ELF-1 (cell line): ENCODE measurements at regions not wholly inside any gene's neighbourhood (a gene's known extent, or its start where the extent isn't known, plus 50 kb on each side); places are given as distances from the start of the nearest gene placed in this dataset.

Experiments
- DNase-seq: peaks from one replicate; pipeline ENCODE4 v3.0.0-alpha.2; 2016; ENCODE audit warnings: low read depth, low spot score

- peak; percentile 10 for DNase-seq
Observed at GRCh38 chr4:17115583-17115982, 217.1 kb upstream of the LDB2 start.

DNA sequence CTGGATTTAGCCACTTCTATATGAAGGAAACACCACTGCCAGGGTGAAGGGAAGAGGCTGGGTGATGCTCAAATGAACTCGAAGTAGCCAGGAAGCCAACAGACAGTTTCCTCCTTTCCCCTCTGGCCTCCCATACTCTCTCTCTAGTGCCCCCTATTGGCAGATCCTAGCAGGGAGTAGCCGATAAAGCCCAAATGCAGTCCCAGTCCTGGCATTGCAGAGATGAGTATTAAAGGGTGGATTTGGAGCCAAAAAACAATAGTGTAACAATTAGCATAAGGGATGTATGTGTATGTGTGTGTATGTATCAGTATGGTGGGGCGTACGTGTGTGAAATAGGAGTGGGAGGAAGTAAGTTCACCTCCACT, 213.8 kb upstream of the LDB2 start:
- peak; percentile 58 for DNase-seq

DNA sequence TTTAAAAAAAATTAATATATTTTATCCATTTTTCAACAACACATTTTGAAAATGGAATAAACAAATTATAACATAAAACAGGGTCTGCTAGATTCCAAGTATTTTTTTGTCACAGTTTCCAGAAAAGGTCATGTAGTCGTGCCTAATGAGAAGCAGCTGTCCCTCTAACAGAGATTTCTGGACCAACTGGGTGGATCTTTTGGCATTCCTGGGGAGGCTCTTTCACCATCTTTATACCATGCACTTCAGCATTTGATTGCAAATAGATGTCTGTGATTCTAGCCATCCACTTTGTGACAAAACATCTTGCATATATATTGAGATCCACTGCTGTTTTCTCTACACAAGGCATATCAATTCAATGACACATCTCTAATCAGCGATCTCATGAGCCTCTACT, 210.7 kb upstream of the LDB2 start:
- no peak for DNase-seq

DNA sequence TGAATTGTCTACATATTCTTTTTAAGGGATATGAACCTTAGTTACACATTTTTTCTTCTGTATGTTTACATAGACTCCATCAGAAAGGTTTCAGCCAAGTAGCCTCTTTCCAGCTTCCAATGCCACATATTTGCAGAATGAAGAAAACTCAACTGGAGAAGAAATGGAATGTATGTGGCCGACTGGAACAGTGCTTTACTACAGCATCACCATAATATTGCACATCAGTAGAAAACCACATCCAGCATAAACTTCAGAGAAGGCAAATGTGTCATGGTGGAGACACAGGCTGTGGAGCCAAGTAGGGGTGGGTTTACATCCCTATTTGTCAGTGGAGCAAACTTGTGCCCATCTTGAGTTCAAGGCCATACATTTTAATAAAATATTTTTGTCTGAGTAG, 204.8 kb upstream of the LDB2 start:
- DNase-seq, result no peak

GRCh38 chr4:17098996-17099395, 200.6 kb upstream of the LDB2 start:
- no peak for DNase-seq

DNA sequence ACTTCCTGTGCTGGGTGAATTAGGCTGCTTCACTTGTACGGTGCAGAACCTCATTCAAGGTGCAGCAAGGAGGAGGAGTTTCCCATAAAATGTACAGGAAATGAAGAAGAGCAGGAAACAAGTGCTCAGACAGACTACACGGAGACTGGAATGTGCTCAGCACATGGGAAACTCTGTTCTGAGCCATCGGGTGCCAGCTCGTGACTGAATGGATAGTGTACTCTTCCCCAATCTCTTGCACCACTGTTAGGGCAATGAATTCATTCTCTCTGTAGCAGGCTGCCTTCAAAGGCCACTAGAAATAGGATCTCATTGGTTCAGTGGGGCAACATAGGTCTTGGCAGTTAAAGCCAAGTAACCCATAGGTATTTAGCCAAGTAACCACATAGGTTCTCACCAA, 200.0 kb upstream of the LDB2 start:
- no peak for DNase-seq

DNA sequence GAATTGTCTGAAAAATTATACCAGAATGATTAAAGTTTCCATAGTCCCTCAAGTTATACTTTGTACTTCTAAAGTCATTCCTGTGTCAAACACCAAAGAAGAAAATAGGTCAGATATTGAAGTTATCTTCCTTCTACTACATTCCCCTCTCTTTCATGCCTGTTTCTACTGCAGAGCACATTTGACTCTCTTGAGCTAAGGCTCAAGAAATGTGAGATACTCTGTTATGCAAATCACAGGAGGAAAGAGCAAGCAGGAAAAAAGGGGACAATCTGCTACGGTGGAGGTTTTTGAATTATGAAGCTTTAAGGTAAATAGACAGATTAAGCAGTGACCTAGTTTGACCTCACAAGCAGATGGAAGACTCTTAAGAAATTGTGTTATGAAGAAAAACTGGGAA, 198.9 kb upstream of the LDB2 start:
- no peak for DNase-seq

DNA sequence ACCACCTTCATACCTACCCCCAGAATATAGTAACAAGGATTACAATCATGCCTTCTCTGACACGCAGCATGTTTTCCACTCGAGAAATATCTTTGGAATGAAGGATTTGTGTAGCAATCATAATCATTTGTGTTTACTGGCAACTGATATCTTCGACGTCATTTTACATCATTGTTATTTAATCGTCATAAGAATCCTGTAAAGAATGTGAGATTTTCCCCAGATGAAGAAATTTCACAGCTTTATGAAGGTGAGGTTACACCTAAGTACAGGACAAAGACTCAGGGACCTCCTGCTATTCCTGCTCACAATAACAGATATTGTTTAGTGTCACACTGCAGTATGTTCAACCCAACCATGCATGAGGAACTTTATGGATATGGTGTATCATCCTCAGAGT, 198.2 kb upstream of the LDB2 start:
- no peak for DNase-seq

- no peak for DNase-seq
Observed at GRCh38 chr4:17095771-17096170, 197.3 kb upstream of the LDB2 start.

- no peak for DNase-seq
Observed at GRCh38 chr4:17094876-17095210, 196.4 kb upstream of the LDB2 start.

DNA sequence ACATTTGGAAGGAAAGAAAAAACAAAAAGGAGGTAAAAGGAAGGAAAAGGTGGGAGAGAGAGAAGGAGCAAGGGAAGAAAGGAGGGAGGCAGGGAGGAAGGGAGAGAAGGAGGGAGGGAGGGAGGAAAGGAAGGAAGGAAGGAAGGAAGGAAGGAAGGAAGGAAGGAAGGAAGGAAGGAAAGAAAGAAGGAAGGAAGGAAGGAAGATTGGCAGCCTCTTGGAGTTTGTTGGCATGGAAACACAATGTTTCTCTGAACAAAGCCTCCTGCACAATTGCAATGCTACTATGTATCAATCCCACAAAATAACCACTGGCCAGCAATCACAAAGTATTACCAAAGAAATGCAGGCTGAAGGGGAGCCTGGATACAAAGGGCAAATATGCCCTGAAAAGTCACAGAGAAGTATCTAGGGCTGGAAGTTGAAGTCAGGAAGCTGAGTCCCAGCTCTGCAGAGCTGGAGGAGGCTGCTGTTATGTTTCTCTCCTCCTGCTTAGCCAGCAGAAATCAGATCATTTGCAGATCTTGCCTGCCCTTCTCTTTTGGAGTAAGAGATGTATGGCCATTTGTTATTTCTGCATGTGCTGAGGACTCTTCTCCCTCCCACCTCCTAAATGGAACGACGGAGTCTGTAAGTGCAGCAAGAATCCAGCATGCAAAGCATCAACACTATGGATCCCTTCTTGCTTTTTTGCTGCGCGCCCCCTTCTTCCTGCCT, 195.9 kb upstream of the LDB2 start:
- DNase-seq, result no peak

- DNase-seq, result no peak
Observed at GRCh38 chr4:17093481-17093880, 195.0 kb upstream of the LDB2 start.

- no peak for DNase-seq
Observed at GRCh38 chr4:17092736-17093437, 194.4 kb upstream of the LDB2 start.

DNA sequence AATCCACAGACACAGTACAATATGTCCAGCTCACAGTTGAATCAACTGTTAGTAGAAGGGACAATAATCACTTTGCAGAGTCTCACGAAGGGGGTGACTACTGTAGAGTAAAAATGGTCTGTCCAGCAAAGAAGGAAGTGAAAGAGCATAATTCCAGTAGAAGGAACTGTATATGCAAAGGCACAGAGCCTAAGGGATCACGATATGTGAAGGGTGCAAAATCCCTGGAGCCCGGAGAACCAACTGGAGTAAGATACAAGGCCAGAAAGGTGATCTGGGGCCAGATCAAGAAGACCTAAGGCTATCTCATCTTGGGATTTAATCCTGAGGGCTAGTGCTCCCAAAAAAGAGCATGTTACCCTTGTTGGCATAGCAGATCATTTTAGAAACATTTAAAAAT, 192.7 kb upstream of the LDB2 start:
- DNase-seq, result no peak

DNA sequence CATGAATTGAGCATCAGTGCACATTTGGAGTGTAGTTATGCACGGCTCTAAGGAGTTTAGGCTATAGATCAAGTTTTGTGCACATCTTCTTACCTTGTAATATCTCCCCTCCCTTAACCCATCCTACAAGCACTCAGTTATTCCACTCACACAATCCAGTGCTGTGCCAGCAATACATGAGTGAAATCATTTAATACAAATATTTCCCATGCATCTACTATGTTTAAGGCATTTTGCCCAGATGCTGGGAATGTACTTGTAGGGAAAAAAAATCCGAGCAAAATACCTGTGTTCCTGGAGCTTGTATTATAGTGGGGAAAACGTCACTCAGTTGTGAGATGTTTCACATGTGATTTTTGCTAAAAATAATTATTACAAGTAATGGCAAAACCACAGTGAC, 191.6 kb upstream of the LDB2 start:
- DNase-seq, result no peak

GRCh38 chr4:17085416-17085815, 187.0 kb upstream of the LDB2 start:
- no peak for DNase-seq

GRCh38 chr4:17082186-17082585, 183.7 kb upstream of the LDB2 start:
- DNase-seq, result no peak

GRCh38 chr4:17081179-17081578, 182.7 kb upstream of the LDB2 start:
- DNase-seq, result no peak

GRCh38 chr4:17077105-17077504, 178.7 kb upstream of the LDB2 start:
- DNase-seq, result no peak

- DNase-seq, result peak; percentile 62
Observed at GRCh38 chr4:17072483-17072882, 174.0 kb upstream of the LDB2 start.

DNA sequence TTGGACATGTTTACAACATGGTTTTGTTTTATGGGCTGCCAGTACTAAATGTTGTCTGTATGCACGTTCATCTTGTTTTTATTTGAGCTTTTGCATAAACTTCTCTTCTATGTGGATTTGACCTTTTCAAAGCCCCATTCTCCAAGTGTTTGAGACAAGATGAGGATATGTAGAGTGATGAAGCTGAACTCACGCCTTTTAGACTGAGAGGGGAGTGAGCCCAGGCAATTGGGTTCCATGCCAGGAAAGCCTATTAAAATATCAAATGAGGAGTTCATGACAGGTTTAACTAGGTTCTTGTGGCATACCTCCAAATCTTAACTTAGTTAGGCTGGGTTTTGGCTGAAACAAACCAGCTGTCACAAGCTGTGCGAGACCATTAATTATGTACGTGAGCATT, 170.4 kb upstream of the LDB2 start:
- DNase-seq, result no peak

DNA sequence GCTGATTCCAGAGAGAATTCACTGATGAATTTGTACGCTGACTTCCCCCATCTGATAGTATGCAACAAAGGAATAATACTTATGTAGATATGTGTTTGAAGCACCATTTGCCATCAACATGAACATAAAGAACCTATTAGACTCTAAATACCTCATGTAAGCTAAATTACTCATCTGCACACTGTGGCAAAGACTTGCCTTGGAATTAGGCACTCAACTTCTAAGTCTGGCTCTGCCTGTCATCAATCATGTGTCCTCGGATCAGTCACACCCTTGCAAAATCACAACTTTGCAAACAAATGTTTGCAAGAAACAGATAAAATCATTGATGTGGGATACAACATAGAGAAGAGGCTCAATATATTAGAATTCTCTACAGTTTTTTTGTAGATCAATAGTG, 169.9 kb upstream of the LDB2 start:
- DNase-seq, result no peak

GRCh38 chr4:17066972-17067371, 168.5 kb upstream of the LDB2 start:
- no peak for DNase-seq

DNA sequence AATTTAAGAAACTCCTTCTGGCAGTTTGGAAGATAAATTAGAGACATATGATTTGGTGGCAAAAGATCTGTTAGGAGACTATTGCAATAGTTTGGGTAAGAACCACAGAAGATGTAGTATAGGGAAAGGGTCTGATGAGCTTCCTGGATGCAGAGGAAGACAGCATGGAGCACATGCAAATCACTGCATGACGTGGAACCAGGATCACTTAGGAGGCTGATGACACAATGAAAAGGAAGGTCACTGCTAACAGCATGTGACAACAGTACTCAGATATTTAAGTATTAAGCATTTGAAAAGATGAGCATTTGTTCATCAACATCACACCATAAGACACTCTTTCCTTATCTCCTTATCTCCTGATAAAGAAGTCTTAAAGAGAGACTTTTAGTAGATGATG, 167.8 kb upstream of the LDB2 start:
- no peak for DNase-seq
